ENCODE measurements at regions not wholly inside any gene's neighbourhood (a gene's known extent, or its start where the extent isn't known, plus 50 kb on each side); places are given as distances from the start of the nearest gene placed in this dataset.

- no peak for DNase-seq (ENCODE audit: low read depth in 4 of 4, low spot score in 3 of 4)
Observed at GRCh38 chr12:84691266-84691665, 221.3 kb downstream of the SLC6A15 start.

- no peak for DNase-seq (ENCODE audit: low read depth in 4 of 4, low spot score in 3 of 4)
Observed at GRCh38 chr12:84689638-84690037, 223.0 kb downstream of the SLC6A15 start.

GRCh38 chr12:84685379-84685778 is 227.2 kb downstream of the SLC6A15 start:
- DNase-seq (ENCODE audit: low read depth in 4 of 4, low spot score in 3 of 4): no peak

GRCh38 chr12:84676787-84677186 is 235.8 kb downstream of the SLC6A15 start:
- DNase-seq (ENCODE audit: low read depth in 4 of 4, low spot score in 3 of 4): no peak

- DNase-seq (ENCODE audit: low read depth in 4 of 4, low spot score in 3 of 4): no peak
Observed at GRCh38 chr12:84661786-84662185, 250.8 kb downstream of the SLC6A15 start.

- no peak for DNase-seq (ENCODE audit: low read depth in 4 of 4, low spot score in 3 of 4)
Observed at GRCh38 chr12:84660139-84660538, 252.5 kb downstream of the SLC6A15 start.

GRCh38 chr12:84658877-84659276 is 253.7 kb downstream of the SLC6A15 start:
- no peak for DNase-seq (ENCODE audit: low read depth in 4 of 4, low spot score in 3 of 4)

GRCh38 chr12:84656705-84657104 is 255.9 kb downstream of the SLC6A15 start:
- no peak for DNase-seq (ENCODE audit: low read depth in 4 of 4, low spot score in 3 of 4)

GRCh38 chr12:84653482-84653881 is 259.1 kb downstream of the SLC6A15 start:
- DNase-seq (ENCODE audit: low read depth in 4 of 4, low spot score in 3 of 4): no peak

- DNase-seq (ENCODE audit: low read depth in 4 of 4, low spot score in 3 of 4): no peak
Observed at GRCh38 chr12:84648425-84648824, 264.2 kb downstream of the SLC6A15 start.

- DNase-seq (ENCODE audit: low read depth in 4 of 4, low spot score in 3 of 4): no peak
Observed at GRCh38 chr12:84644908-84645307, 267.7 kb downstream of the SLC6A15 start.

- DNase-seq (ENCODE audit: low read depth in 4 of 4, low spot score in 3 of 4): no peak
Observed at GRCh38 chr12:84643993-84644392, 268.6 kb downstream of the SLC6A15 start.

GRCh38 chr12:84641940-84642545 is 270.6 kb downstream of the SLC6A15 start:
- DNase-seq (ENCODE audit: low read depth in 4 of 4, low spot score in 3 of 4): no peak

- no peak for DNase-seq (ENCODE audit: low read depth in 4 of 4, low spot score in 3 of 4)
Observed at GRCh38 chr12:84638811-84639368, 273.7 kb downstream of the SLC6A15 start.

GRCh38 chr12:84637926-84638325 is 274.7 kb downstream of the SLC6A15 start:
- DNase-seq (ENCODE audit: low read depth in 4 of 4, low spot score in 3 of 4): no peak

- no peak for DNase-seq (ENCODE audit: low read depth in 4 of 4, low spot score in 3 of 4)
Observed at GRCh38 chr12:84636801-84637290, 275.8 kb downstream of the SLC6A15 start.

GRCh38 chr12:84634526-84634925 is 278.1 kb downstream of the SLC6A15 start:
- DNase-seq (ENCODE audit: low read depth in 4 of 4, low spot score in 3 of 4): no peak

GRCh38 chr12:84632556-84632955 is 280.0 kb downstream of the SLC6A15 start:
- no peak for DNase-seq (ENCODE audit: low read depth in 4 of 4, low spot score in 3 of 4)

- DNase-seq (ENCODE audit: low read depth in 4 of 4, low spot score in 3 of 4): no peak
Observed at GRCh38 chr12:84631020-84631419, 281.6 kb downstream of the SLC6A15 start.

- no peak for DNase-seq (ENCODE audit: low read depth in 4 of 4, low spot score in 3 of 4)
Observed at GRCh38 chr12:84627593-84627992, 285.0 kb downstream of the SLC6A15 start.

GRCh38 chr12:84624601-84625000 is 288.0 kb downstream of the SLC6A15 start:
- DNase-seq (ENCODE audit: low read depth in 4 of 4, low spot score in 3 of 4): no peak

- DNase-seq (ENCODE audit: low read depth in 4 of 4, low spot score in 3 of 4): no peak
Observed at GRCh38 chr12:84619053-84619571, 293.5 kb downstream of the SLC6A15 start.
